ENCODE measurements at regions not wholly inside any gene's neighbourhood (a gene's known extent, or its start where the extent isn't known, plus 50 kb on each side); places are given as distances from the start of the nearest gene placed in this dataset.
"Not testable (repeated sequence)": the region's sequence is repeated elsewhere in the genome, so short reads cannot be mapped to it uniquely, and the experiment has no call there.

GRCh38 chr1:146306651-146307050 is 77.8 kb upstream of the NOTCH2NLA start:
- not testable (repeated sequence) for TF ChIP-seq SP1 (IDR thresholded peaks at IDR 0.05); HDGF (IDR thresholded peaks at IDR 0.05; ENCODE audit: borderline replicate concordance); L3MBTL2 (conservative IDR thresholded peaks at IDR 0.05); ELF4 (IDR thresholded peaks at IDR 0.05); FOXM1 (IDR thresholded peaks at IDR 0.05; ENCODE audit: borderline replicate concordance); ZNF384 (IDR thresholded peaks at IDR 0.05); NFRKB (IDR thresholded peaks at IDR 0.05); ARNT (IDR thresholded peaks at IDR 0.05); LEF1 (IDR thresholded peaks at IDR 0.05; ENCODE audit: borderline replicate concordance); CTBP1 (IDR thresholded peaks at IDR 0.05; ENCODE audit: borderline replicate concordance); PKNOX1 (IDR thresholded peaks at IDR 0.05); BHLHE40 (IDR thresholded peaks at IDR 0.05; ENCODE audit: borderline replicate concordance); FOXK2 (IDR thresholded peaks at IDR 0.05); FOXA1 (IDR thresholded peaks at IDR 0.05)
